Mucosa of gallbladder (tissue), 1 donor: ENCODE measurements at regions not wholly inside any gene's neighbourhood (a gene's known extent, or its start where the extent isn't known, plus 50 kb on each side); places are given as distances from the start of the nearest gene placed in this dataset.

Experiments used
- DNase-seq: peaks from one replicate; pipeline ENCODE4 v3.0.0-alpha.2; 2020; ENCODE audit warnings: low spot score
- donor health status: DM: no; HTN: no; CAD: no.

DNA sequence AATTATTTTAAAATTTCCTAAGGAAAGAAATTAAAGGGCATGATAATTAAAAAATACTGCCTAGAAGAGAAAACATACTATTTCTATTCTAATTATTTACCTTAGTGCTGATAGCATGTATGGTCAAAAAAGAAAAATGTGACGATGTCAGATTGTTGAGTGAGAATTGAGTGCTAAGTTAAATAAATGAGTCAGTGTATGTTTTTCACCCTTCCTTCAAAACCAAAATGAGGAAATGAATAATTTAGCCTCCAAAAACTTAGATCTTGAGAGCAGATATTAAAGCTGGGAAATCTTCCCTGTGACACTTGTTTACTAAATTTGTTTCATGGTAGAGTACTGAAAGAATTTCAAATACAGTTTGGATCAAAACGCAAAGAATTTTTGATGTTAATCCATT is 58.6 kb upstream of the NYAP2 start:
- no peak for DNase-seq

DNA sequence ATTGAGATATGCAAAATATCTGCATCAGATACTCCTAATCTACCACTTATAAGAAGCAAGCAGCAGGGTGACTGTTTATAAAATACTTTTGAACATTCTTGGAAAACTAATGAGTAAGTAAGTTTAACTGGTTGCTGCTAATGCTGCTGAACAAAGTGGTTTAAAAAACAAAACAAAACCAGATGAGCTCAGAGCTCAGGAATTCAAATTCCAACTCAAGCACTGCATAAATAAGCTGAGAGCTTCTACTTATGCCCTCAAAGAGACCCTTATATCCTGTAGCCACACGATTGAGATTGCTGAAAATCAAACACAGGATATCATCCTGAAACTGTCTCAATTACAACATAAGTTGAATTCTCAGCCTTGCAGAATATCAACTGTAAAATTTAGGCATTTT is 62.3 kb upstream of the NYAP2 start:
- no peak for DNase-seq

DNA sequence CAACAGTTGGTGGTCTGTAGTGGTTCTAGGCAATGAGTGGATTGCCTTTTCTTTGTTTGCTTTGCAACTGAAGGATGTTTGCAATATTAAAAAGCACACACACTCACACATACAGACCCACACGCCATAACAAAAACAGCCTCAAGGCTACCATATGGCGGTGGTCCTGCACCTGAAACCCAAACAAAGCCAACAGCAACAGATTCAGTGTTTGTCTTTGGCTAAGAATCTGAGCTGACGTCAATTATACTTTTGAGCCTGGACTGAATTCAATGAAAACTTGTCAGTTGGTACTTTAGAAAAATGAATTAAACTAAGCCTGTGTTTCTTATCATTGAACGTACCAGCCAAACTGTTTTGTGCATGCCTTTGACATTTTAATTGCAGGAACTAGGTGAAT is 65.0 kb upstream of the NYAP2 start:
- no peak for DNase-seq

DNA sequence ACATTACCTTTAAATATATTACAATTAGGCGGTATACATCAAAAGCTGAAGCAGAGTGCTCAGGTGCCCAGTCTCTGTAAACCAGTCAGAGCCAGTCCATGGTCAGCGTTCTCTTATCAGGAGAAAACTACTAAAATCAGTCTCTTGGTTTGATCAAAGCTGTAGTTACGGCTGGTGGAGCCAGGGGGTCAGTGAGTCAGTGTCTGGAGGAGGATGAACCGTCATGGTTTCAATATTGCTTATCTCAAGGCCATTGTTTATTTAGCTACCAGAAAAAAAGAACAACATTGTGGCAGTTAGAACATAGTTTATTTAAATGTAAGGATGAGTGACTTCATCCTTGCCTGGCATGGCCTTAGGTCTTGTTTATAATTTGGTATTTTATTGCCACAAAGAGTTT is 71.3 kb upstream of the NYAP2 start:
- DNase-seq: no peak

DNA sequence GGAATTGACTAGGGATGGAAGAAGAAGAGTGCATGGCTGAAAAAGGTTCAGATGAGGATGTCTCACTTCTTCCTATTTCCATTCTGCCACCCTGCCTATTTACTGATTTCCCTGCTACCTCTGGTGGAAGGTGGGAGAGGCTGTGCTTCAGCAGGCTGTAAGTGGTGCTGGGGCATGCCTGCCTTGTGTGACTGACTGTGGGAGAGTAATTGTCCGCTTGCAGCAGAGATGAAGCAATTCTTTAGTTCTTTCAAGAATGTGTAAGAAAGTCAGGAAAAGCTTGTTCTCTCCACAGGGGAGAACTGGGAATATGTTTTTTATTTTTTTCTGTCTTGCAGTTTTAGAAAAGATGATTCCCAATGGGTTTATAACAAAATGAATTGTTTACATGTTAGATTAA is 72.5 kb upstream of the NYAP2 start:
- no peak for DNase-seq

DNA sequence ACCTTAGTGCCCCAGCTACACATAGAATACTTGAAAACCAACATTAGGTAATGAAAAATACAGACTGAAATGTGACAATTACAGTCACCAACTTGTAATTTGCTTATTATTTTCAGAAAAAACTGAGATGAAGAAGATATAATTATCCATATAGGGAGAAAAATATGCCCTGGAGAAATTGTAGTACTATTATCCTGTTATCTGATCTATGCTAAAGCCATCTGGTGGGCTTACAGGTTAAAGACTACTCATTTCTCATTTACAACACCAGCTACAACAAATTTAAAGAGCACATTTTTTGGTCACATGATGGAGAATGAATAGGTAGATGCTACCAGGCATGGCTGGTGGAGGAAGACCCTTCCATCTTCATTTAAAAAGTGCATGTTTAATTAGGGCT is 79.6 kb upstream of the NYAP2 start:
- no peak for DNase-seq

DNA sequence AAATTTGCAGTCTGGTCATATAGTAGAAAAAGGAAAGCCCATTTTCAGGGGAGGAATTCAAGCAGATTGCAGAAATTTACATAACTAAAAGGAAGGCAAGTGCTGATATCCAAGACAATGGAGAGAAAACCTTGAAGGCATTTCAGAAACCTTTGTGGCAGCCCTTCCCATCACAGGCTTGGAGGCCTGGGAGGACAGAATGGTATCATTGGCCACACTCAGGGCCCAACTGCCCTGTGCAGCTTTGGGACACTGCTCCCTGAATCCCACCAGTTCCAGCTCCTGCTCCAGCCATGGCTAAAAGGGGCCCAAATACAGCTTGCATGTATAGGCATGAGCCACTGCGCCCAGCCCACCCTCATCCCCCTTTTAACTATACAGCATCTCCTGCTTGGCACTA is 81.1 kb upstream of the NYAP2 start:
- DNase-seq: no peak

DNA sequence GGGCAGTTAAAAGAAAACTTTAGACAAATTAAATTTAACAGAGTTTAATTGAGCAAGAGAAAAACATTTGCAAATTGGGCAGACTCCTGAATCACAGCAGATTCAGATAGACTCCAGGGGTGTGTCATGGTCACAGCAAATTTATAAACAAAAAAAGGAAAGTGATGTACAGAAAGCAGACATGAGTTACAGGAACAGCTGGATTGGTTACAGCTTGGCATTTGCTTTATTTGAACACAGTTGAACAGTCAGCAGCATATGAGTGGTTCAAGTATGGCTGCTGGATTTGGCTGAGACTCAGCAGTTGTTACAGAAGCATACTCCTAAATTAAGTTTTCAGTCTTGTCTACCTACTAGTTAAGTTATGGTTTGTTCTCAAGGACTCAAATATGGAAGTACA is 82.3 kb upstream of the NYAP2 start:
- DNase-seq: no peak

DNA sequence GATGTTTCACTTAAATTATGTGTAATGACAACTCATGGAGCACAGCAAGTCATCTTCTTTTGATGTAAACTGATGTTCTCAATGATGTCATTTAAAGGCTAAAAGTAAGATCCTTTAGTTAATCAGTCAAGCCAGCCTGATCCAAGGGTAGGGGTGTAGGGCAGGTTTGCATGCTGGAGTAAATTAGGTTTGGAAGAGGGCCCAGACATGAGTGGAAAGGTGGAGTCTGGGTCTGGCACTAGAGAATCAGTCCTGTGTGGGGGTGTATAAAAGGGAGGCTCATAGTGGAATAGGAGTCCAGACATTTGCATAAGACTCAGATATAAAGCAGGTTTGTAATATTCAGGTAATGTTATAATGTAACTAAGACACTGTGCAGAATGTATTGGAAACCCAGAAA is 88.8 kb upstream of the NYAP2 start:
- no peak for DNase-seq

DNA sequence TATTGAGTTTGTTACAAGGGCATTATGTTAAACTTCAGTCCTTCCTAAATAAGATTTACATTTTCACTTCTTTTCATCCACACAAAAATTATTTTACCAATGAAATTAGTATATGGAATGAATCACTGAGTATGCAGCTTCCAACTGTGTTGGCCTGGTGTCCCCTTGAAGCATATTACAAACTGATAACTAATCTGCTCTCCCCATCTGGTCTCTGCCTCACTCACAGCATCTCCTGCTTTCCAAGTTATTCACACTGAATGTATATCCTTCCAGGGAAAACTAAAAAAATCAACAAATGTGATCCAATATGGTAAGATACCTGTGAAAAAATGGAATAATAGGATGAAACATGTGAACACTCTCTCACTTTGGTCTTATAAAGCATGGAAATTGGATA is 90.0 kb upstream of the NYAP2 start:
- DNase-seq: no peak

DNA sequence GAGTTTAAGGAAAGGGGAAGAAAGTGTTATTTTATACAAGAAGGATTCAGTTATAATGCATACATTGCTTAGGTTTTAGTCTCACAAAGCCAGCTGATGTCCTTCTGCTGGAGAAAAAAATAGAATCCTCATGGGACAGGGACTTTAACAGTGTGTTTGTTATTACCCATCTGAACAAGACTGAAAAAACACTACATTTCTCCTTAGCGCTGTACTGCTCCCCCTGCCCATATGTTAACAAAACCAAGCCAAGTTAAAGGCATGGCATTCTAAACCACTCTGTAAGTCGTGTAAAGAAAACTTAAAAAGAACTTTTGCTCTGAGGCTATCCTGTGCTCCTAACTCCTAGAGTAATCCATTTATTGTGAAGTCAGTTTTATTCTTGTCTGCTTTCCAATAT is 102.6 kb upstream of the NYAP2 start:
- no peak for DNase-seq

DNA sequence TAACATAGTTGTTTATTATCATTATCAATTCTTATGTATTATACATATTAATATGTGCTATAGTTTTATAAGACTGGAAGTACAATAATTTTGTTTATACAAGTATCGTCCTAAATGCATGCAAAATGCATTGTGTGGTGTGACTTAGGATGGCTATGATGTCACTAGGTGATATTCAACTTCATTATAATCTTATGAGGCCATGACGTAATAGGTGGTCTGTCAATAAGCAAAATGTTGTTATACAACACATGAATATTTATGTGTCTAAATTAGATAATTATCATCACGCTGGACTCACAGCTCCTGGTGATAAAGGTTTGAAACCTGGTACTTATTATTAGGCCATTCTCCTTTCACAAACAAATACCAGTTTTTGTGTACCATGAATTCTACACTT is 104.4 kb upstream of the NYAP2 start:
- DNase-seq: no peak

DNA sequence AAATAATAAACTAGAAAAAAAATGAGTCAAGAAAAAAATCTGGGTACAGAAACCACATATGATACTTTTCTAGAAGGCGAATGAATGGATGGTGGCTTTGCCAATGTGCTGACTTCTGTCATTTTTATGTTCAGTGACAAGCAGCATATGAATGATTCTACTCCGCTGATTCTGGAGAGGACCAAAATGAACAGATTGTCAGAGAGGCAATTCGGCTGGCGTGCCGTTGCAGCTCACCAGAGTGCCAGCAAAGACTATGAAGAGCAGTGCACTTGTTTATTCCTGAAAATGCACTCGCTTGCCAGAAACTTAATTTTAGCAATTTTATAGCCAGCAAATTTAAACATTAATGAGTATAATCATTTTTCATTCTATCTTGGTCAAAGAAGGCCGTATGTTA is 105.9 kb upstream of the NYAP2 start:
- DNase-seq: no peak

DNA sequence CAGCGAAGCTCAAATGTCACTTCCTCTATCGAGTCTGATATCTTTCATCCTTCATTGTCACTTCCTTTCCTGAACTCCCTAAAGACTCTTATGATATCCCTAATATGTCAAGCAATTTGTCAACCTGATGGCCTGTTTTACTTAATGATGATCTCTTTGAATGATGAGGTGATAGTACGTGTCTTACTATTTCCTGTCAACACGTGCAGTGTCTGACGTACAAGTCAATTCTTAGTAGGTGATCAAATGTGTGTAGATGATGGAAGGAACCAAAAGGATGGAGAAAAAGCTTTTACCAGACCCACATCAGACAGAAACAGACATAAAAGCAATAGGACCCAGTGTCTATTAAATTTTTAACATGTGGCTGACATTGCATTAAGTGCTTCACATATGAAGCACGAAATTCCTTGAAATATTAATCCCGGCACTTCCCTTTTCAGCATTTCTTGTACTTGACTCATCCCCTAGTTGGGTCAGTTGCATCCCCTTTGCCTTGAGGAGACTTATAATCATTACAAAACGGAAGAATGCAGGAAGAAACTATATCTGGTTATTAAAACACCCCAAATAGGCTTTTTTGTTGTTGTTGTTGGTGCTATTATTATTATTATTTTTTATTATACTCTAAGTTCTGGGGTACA is 108.6 kb upstream of the NYAP2 start:
- no peak for DNase-seq

DNA sequence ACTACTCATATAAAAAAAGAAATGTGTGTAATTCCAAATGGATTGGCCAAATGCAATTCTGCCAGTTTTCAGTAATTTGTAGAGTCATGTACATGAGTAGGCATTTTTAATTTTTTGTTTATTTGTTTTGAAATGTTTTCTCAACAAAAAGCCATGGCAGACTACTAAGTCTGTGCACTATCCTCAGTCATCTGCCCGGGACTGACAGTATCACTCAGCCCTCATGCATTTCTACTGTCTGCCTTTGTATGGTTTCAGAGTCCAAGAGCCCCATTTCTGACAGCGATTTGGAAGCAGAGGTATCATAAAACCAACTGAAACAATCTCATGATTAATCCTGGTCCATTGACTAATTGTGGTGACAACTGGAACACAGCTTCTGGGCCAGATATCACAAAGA is 109.9 kb upstream of the NYAP2 start:
- DNase-seq: no peak

DNA sequence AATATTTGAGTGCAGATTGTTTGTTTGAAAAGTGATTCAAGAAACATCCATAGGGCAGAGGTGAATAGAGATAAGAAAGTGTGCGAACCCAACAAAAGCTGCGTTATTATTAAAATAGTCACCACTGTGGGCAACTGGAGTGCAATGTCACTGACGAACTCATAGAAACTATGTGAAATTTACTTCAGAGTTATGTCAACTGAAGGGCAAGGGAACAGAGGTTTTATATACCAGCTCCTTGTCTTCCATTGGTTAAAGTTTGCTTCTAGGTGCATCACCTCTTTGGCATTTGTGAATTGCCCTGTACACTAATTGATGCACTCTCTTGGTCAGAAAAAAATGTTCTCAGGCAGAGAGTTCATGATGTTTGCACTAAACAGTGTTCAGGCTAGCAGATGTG is 110.5 kb upstream of the NYAP2 start:
- no peak for DNase-seq

DNA sequence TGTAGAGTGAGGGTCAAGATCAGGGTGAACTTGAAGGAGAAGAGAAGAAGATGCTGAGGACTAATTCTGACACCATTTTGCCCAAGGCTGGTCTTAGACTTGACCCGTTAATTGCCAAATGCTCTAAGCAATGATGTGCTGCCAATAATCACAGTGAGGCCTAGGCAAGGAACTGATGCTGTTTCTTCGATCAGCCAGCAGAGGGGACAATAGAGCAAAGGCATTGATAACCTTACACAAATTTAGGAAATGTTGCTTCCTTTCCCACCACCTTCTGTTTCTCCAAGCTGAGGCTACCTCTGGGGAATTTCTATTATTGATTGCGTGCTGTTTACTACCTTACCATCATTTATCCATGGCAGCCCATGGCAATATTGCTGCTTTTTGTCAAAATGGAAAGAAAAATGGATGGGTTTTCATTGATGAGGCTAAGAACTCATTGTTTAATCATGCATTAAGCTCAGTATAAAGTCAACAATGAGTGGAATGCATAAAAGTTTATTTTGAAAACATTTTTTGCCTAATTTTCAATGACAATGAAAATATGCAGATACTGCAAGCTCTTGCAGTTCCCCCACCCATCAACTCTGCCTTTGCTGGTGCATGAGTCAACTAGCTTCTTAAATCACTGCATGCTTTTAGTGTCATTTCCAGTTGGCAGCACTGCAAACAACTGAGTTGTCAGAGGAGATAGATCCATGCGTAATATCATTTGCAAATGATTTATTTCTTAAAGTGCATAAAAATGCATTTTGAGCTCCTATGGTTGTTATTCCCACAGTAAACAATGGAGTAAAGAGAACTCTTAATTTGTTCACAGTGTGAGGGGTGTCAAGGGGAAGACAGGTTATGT is 116.4 kb upstream of the NYAP2 start:
- no peak for DNase-seq

DNA sequence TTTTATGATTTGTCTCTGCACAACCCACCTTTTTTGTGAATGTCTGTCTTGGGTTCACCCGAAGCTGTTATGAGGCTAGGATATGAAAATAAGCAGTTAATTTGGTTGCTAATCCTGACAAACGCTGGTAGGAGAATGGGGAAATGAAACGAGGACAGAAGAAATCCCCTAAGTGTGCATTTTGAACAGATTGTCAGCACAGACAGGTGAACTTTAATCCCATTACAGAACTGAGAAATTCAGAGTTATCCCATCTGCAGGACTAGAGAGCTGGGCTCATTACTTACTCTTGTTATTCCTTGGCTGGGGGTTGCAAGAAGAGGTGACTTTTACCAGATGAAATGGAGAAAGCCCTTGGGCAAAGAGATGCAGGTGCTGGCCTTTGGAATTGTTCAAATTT is 123.3 kb upstream of the NYAP2 start:
- DNase-seq: no peak

DNA sequence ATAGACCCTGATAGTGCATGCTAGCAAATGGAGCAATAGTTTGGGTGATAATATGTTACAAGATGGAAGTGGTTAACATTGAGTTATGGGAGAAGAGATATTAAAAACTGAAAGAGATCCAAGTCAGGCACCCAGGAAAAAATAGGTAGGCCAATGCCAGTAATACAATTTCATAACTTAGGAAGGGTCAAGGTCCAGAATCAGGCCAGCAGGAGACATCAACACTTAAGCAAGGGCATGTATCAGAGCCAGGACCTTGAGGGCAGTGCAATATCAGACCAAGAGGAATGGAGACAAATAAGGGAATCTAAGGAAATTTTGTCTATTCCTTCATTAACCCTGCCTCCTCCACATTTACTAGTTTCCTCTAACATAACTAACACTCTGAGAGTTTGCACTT is 124.1 kb upstream of the NYAP2 start:
- DNase-seq: peak; percentile 12

DNA sequence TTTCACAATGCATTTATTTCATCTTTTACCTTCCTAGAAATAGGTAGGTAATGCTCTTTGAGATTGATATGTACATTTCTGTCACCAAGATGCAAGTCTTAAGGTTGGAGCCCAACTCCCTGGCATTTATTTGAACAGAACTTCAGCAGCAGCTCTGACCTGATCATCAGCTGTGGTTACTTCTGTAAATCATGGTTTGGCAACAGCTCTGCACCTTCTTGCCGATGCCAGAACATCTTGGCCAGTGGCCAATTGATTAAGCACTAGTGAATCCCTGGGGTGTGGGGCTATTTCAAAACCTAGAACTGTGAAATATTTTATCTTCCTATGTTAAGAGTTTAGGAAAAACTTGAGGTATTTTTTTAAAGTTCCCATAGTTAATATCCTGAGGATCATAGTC is 124.8 kb upstream of the NYAP2 start:
- peak; percentile 55 for DNase-seq

DNA sequence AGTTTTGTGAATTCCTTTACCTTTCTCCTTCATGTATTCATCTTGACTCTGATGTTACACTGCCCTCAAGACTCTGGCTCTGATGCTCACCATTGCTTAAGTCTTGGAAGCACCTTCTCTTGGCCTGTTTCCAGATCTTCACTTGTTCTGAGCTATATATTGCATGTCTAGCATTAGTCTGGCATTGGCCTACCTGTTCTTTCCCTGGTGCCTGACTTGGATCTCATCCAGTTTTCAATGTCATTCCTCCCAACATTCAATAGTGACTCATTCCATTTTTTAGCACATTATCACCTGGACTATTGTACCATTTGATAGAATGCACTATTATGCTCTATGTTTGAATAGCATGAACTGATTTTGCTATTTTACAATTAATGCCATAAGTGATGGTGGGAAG is 127.3 kb upstream of the NYAP2 start:
- peak; percentile 22 for DNase-seq

DNA sequence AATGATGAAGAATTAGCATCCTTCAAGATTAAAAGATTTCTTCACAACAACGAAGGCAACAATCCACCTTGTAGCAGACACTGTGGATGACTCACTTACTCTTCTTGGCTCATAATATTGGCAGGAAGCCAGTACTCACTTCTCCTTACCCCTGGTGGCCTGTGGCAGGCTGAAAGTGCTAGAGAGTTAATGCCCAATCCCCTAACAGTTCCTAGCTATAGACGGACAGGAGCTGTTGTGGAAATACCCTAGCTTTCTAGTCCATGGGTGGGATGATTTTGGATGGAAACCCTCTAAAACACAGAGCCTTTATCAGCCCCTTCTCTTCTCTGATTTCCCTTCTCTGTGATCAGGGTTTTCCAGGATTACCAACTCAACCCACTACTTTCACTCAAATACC is 128.6 kb upstream of the NYAP2 start:
- DNase-seq: peak; percentile 51

DNA sequence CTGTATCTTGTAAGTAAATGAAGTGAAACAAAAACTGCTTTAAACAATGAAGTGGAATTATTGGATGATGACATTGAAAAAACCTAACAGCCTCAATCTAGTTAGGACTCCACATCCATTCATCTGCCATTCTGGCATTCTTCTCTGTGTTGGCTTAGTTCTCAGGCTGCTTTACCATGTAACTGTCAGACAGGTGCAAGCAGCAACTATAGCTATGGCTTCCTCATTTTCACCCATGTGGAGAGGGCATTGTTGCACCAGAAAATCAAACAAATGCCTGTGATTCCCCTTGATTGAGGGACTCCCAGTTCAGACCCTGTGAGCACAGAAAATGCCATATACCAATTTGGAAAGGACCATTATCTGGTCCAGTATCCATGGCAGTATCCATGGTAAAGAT is 129.5 kb upstream of the NYAP2 start:
- DNase-seq: no peak

DNA sequence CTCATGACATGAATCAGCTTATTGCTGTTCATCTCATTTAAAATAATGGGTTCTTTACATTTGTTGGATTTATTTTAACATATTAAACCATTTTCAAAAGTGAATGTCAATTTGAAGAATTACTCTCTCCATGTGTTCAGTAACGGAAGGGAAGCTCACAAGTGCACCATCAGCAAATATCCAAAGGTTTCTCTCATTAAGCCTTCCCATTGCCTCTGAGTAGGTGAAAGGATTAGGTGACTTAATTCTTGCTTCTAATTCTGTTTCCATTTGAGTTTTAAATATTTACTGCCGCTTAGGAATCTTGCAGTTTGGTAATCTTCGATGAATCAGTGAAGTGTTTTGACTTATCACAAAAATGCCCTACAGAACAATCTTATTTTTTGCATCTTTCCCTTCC is 145.1 kb upstream of the NYAP2 start:
- DNase-seq: no peak
